Panc1 (cell line): ENCODE measurements at regions not wholly inside any gene's neighbourhood (a gene's known extent, or its start where the extent isn't known, plus 50 kb on each side); places are given as distances from the start of the nearest gene placed in this dataset.

Experiments used
- CTCF ChIP-seq: fragments of 450-650 bp; IDR thresholded peaks from 2 replicates; pipeline ENCODE4 v1.5.1; 2017; ENCODE audit warnings: mild to moderate bottlenecking
- POLR2AphosphoS5 ChIP-seq: IDR thresholded peaks from 2 replicates; pipeline ENCODE4 v1.6.1; 2012; ENCODE audit warnings: mild to moderate bottlenecking, low read depth, low read length, moderate library complexity
- REST ChIP-seq, 2 experiments: IDR thresholded peaks; 2 replicates each; pipeline ENCODE4 v1.6.1; 2011 to 2012; ENCODE audit warnings: low read depth in 2 of 2, control low read depth in 1 of 2, low read length in 1 of 2, mild to moderate bottlenecking in 1 of 2, moderate library complexity in 1 of 2; ENCODE audit not compliant: insufficient read depth in 1 of 2
- SIN3A ChIP-seq: IDR thresholded peaks from 2 replicates; pipeline ENCODE4 v1.6.1; 2012; ENCODE audit warnings: low read depth, mild to moderate bottlenecking, low read length, moderate library complexity, borderline replicate concordance; ENCODE audit not compliant: insufficient read depth
- TCF7L2 ChIP-seq: IDR thresholded peaks from 2 replicates; pipeline ENCODE4 v1.6.1; 2011; ENCODE audit warnings: mild to moderate bottlenecking, low read depth, low read length, inconsistent platforms

- TF ChIP-seq CTCF: no peak
- TF ChIP-seq POLR2AphosphoS5: no peak
- TF ChIP-seq TCF7L2: no peak
- no peak for TF ChIP-seq REST (IDR thresholded peaks at IDR 0.05; ENCODE audit: insufficient read depth in 1 of 2, low read depth in 2 of 2, low read length in 1 of 2)
- TF ChIP-seq SIN3A: no peak
These were observed 732.7 kb downstream of the SEMA5A start for GRCh38 chr5:8813180-8813579.
